ENCODE measurements at regions not wholly inside any gene's neighbourhood (a gene's known extent, or its start where the extent isn't known, plus 50 kb on each side); places are given as distances from the start of the nearest gene placed in this dataset.
A peak's percentile ranks its signal among the peaks of the same experiment; 100 is the strongest.

- no peak overlapping the region for H3K27ac ChIP-seq (ENCODE audit: low read depth in 1 of 2, low read length in 1 of 2)
- 66 to 94% methylated on average over 4 of the region's 4 CpGs for WGBS, 2 donors
- ATAC-seq (ENCODE audit: insufficient read depth, low FRiP score) (no peak), DNase-seq (peak in 1 of 3 donors; percentile 10)
- no peaks in the 10 kb centered on the region for H3K36me3 ChIP-seq (ENCODE audit: control insufficient read depth in 4 of 4, insufficient read depth in 4 of 4, low read length in 4 of 4)
- H3K9me3 ChIP-seq (ENCODE audit: control insufficient read depth in 4 of 4, insufficient read depth in 3 of 4, low read length in 3 of 4): peaks cover 0 to 3% (median 0%) of the 10 kb centered on the region in 4 donors
- no peak overlapping the region for H3K9ac ChIP-seq (ENCODE audit: insufficient read depth in 1 of 2, low read length in 2 of 2)
- H3K27me3 ChIP-seq (ENCODE audit: control insufficient read depth in 3 of 3, insufficient read depth in 3 of 3, low read length in 2 of 3): peaks cover 0 to 3% (median 0%) of the 10 kb centered on the region in 3 donors
- H3K4me3 ChIP-seq: no peak overlapping the region
- peaks cover 5 to 38% (median 10%) of the 10 kb centered on the region in 5 donors for H3K4me1 ChIP-seq (ENCODE audit: control insufficient read depth in 5 of 5, insufficient read depth in 5 of 5, low read length in 5 of 5)
- TF ChIP-seq CTCF (IDR thresholded peaks at IDR 0.05; ENCODE audit: control extremely low read depth, extremely low read depth): no peak
Measured at GRCh38 chrX:68998716-68999115, 166.5 kb downstream of the PJA1 start.

- H3K9me3 ChIP-seq (ENCODE audit: control insufficient read depth in 4 of 4, insufficient read depth in 3 of 4, low read length in 3 of 4): peaks cover 0 to 3% (median 0%) of the 10 kb centered on the region in 4 donors
- H3K27ac ChIP-seq (ENCODE audit: low read depth in 1 of 2, low read length in 1 of 2): no peak overlapping the region
- peak; percentile 86 to 93 (median 88) for DNase-seq
- TF ChIP-seq CTCF (IDR thresholded peaks at IDR 0.05; ENCODE audit: control extremely low read depth, extremely low read depth): no peak
- peaks cover 0 to 3% (median 0%) of the 10 kb centered on the region in 3 donors for H3K27me3 ChIP-seq (ENCODE audit: control insufficient read depth in 3 of 3, insufficient read depth in 3 of 3, low read length in 2 of 3)
- H3K4me1 ChIP-seq (ENCODE audit: control insufficient read depth in 5 of 5, insufficient read depth in 5 of 5, low read length in 5 of 5): peaks cover 5 to 39% (median 10%) of the 10 kb centered on the region in 5 donors
- no peak overlapping the region for H3K9ac ChIP-seq (ENCODE audit: insufficient read depth in 1 of 2, low read length in 2 of 2)
- H3K4me3 ChIP-seq: no peak overlapping the region
- ATAC-seq (ENCODE audit: insufficient read depth, low FRiP score): no peak
- WGBS, 2 donors: 47 to 63% methylated on average over 2 of the region's 2 CpGs
- no peaks in the 10 kb centered on the region for H3K36me3 ChIP-seq (ENCODE audit: control insufficient read depth in 4 of 4, insufficient read depth in 4 of 4, low read length in 4 of 4)
Measured at GRCh38 chrX:68997911-68998310, 167.3 kb downstream of the PJA1 start.

- TF ChIP-seq CTCF (IDR thresholded peaks at IDR 0.05; ENCODE audit: control extremely low read depth, extremely low read depth): no peak
- Histone ChIP-seq H3K9ac (ENCODE audit: insufficient read depth in 1 of 2, low read length in 2 of 2) (no peak overlapping the region), H3K27ac (ENCODE audit: low read depth in 1 of 2, low read length in 1 of 2) (no peak overlapping the region), H3K4me1 (ENCODE audit: control insufficient read depth in 5 of 5, insufficient read depth in 5 of 5, low read length in 5 of 5) (peaks cover 5 to 39% (median 10%) of the 10 kb centered on the region in 5 donors), H3K27me3 (ENCODE audit: control insufficient read depth in 3 of 3, insufficient read depth in 3 of 3, low read length in 2 of 3) (peaks cover 0 to 3% (median 0%) of the 10 kb centered on the region in 3 donors), H3K4me3 (no peak overlapping the region), H3K9me3 (ENCODE audit: control insufficient read depth in 4 of 4, insufficient read depth in 3 of 4, low read length in 3 of 4) (peaks cover 0 to 3% (median 0%) of the 10 kb centered on the region in 4 donors), H3K36me3 (ENCODE audit: control insufficient read depth in 4 of 4, insufficient read depth in 4 of 4, low read length in 4 of 4) (no peaks in the 10 kb centered on the region)
- ATAC-seq (ENCODE audit: insufficient read depth, low FRiP score): no peak
- 62 to 78% methylated on average over 4 of the region's 4 CpGs for WGBS, 2 donors
- peak in 2 of 3 donors; percentile 11 to 28 for DNase-seq
Measured at GRCh38 chrX:68997511-68997910, 167.7 kb downstream of the PJA1 start.
